A549 (cell line): ENCODE measurements at regions not wholly inside any gene's neighbourhood (a gene's known extent, or its start where the extent isn't known, plus 50 kb on each side); places are given as distances from the start of the nearest gene placed in this dataset.

Source experiments
- ATAC-seq, 2 experiments: fragments of 200-7000 bp in 1 of 2; fragments of >200 bp in 1 of 2; cut with Nextera tagmentation in 1 of 2; cut with Tn5 transposase in 1 of 2; 3 replicates each; pipeline versions ENCODE4 v1.8.0 to v1.9.1; 2018 to 2020; ENCODE audit warnings: mild to moderate bottlenecking in 1 of 2, moderate library complexity in 1 of 2
- CTCF ChIA-PET: fragments of 300-600 bp; sonication (Branson Sonifier 250); formaldehyde crosslinking; extraction: SDS; loops from one replicate; lab custom pipeline; 2021; ENCODE audit warnings: antibody characterized with exemption, inconsistent platforms; lab: Yijun Ruan, JAX
- POLR2A ChIA-PET: fragments of 350-600 bp; formaldehyde crosslinking; extraction: SDS; loops from one replicate; lab custom pipeline; 2021; ENCODE audit warnings: antibody characterized with exemption, inconsistent platforms; lab: Yijun Ruan, JAX
- DNase-seq, 2 experiments: peaks; one replicate each; pipeline versions ENCODE4 v3.0.0 to v3.0.0-alpha.2; 2011 to 2016; ENCODE audit warnings: low read depth in 1 of 2, low spot score in 1 of 2
- FAIRE-seq: peaks from 2 replicates; lab custom pipeline; 2011; peaks lifted over from hg19 to GRCh38; lab: Jason Lieb, UNC
- H3K27ac ChIP-seq, 2 experiments: fragments of >200 bp; sonication (Bioruptor Twin); formaldehyde crosslinking; 3 replicates each; pipeline ENCODE4 v1.5.1; 2016 to 2017
- H3K4me1 ChIP-seq: fragments of >200 bp; sonication (Bioruptor Twin); formaldehyde crosslinking; 3 replicates; pipeline ENCODE4 v1.6.1; 2016
- H3K4me2 ChIP-seq: fragments of >200 bp; sonication (Bioruptor Twin); formaldehyde crosslinking; 3 replicates; pipeline ENCODE4 v1.6.1; 2016
- H3K4me3 ChIP-seq: fragments of >200 bp; sonication (Bioruptor Twin); formaldehyde crosslinking; 3 replicates; pipeline ENCODE4 v1.5.1; 2016
- H3K9me3 ChIP-seq: fragments of >200 bp; sonication (Bioruptor Twin); formaldehyde crosslinking; 3 replicates; pipeline ENCODE4 v1.6.1; 2016
- CBX2 ChIP-seq: fragments of 200-600 bp; sonication (generic); IDR thresholded peaks from 2 replicates; pipeline ENCODE4 v1.6.1; 2016; ENCODE audit warnings: low read depth, mild to moderate bottlenecking, borderline replicate concordance
- CBX8 ChIP-seq: fragments of 200-600 bp; sonication (generic); IDR thresholded peaks from 2 replicates; pipeline ENCODE4 v1.6.1; 2016
- CEBPB ChIP-seq, 2 experiments: fragments of >200 bp in 1 of 2; sonication (Bioruptor Twin) in 1 of 2; formaldehyde crosslinking in 1 of 2; IDR thresholded peaks; 2 replicates each; pipeline ENCODE4 v1.6.1; 2012 to 2016
- CHD2 ChIP-seq: fragments of 150-350 bp; IDR thresholded peaks from 2 replicates; pipeline ENCODE4 v1.6.1; 2014; ENCODE audit warnings: low read length; ENCODE audit not compliant: partially characterized antibody
- CHD4 ChIP-seq: fragments of 200-600 bp; sonication (generic); IDR thresholded peaks from 2 replicates; pipeline ENCODE4 v1.6.1; 2016; ENCODE audit warnings: antibody characterized with exemption, mild to moderate bottlenecking, borderline replicate concordance
- ESRRA ChIP-seq: fragments of 150-350 bp; IDR thresholded peaks from 2 replicates; pipeline ENCODE4 v1.6.1; 2014; ENCODE audit warnings: mild to moderate bottlenecking, low read length, borderline replicate concordance
- FOSB ChIP-seq: fragments of 250-450 bp; sonication (Bioruptor Pico); IDR thresholded peaks from 2 replicates; pipeline ENCODE4 v1.5.0; 2020; ENCODE audit warnings: mild to moderate bottlenecking, moderate library complexity
- FOXS1 ChIP-seq: fragments of 250-450 bp; sonication (Bioruptor Pico); IDR thresholded peaks from 2 replicates; pipeline ENCODE4 v1.5.0; 2020; ENCODE audit warnings: mild to moderate bottlenecking, moderate library complexity
- HDAC2 ChIP-seq: fragments of 200-600 bp; sonication (generic); IDR thresholded peaks from 2 replicates; pipeline ENCODE4 v1.6.1; 2016
- HEYL ChIP-seq: fragments of 250-450 bp; sonication (Bioruptor Pico); IDR thresholded peaks from 2 replicates; pipeline ENCODE4 v1.8.0; 2021; ENCODE audit warnings: mild to moderate bottlenecking, moderate library complexity
- HOXB5 ChIP-seq: fragments of 250-450 bp; sonication (Bioruptor Pico); IDR thresholded peaks from 2 replicates; pipeline ENCODE4 v1.5.0; 2020; ENCODE audit warnings: mild to moderate bottlenecking, moderate library complexity
- JUN ChIP-seq, 2 experiments: fragments of >200 bp; sonication (Bioruptor Twin); formaldehyde crosslinking; IDR thresholded peaks; 2 replicates in 1 of 2; 3 replicates in 1 of 2; pipeline ENCODE4 v1.6.1; 2016 to 2017
- JUNB ChIP-seq: fragments of >200 bp; sonication (Bioruptor Twin); formaldehyde crosslinking; IDR thresholded peaks from 2 replicates; pipeline ENCODE4 v1.6.1; 2016
- MAZ ChIP-seq: fragments of 150-350 bp; IDR thresholded peaks from 2 replicates; pipeline ENCODE4 v1.6.1; 2014; ENCODE audit warnings: antibody characterized with exemption, low read depth, low read length, borderline replicate concordance
- MYC ChIP-seq: IDR thresholded peaks from 2 replicates; pipeline ENCODE4 v1.6.1; 2012; ENCODE audit warnings: mild to moderate bottlenecking, inconsistent platforms, low read length, improper control_type of control experiment, borderline replicate concordance
- NFE2L2 ChIP-seq: fragments of 150-350 bp; conservative IDR thresholded peaks from 2 replicates; pipeline ENCODE4 v1.6.1; 2014; ENCODE audit warnings: low read length
- NPAS2 ChIP-seq: fragments of 250-450 bp; sonication (Bioruptor Pico); IDR thresholded peaks from 2 replicates; pipeline ENCODE4 v1.8.0; 2022; ENCODE audit warnings: mild to moderate bottlenecking, moderate library complexity, borderline replicate concordance
- PHF8 ChIP-seq: fragments of 200-600 bp; sonication (generic); IDR thresholded peaks from 2 replicates; pipeline ENCODE4 v1.6.1; 2016; ENCODE audit warnings: low read depth, mild to moderate bottlenecking, antibody characterized with exemption, moderate library complexity, borderline replicate concordance
- POLR2AphosphoS2 ChIP-seq: conservative IDR thresholded peaks from 2 replicates; pipeline ENCODE4 v1.6.1; 2012; ENCODE audit warnings: low read length, improper control_type of control experiment, inconsistent platforms
- RARB ChIP-seq: fragments of 250-450 bp; sonication (Bioruptor Pico); IDR thresholded peaks from 2 replicates; pipeline ENCODE4 v1.8.0; 2021; ENCODE audit warnings: mild to moderate bottlenecking, moderate library complexity
- RCOR1 ChIP-seq: fragments of 150-350 bp; IDR thresholded peaks from 2 replicates; pipeline ENCODE4 v1.6.1; 2014; ENCODE audit warnings: antibody characterized with exemption, low read length, low read depth
- SREBF2 ChIP-seq: fragments of 450-650 bp; IDR thresholded peaks from 2 replicates; pipeline ENCODE4 v1.6.1; 2014; ENCODE audit warnings: mild to moderate bottlenecking, moderate library complexity
- ZC3H11A ChIP-seq: fragments of 450-650 bp; IDR thresholded peaks from 2 replicates; pipeline ENCODE4 v1.6.1; 2014; ENCODE audit warnings: antibody characterized with exemption, mild to moderate bottlenecking
- ZFP36 ChIP-seq: fragments of 450-650 bp; IDR thresholded peaks from 2 replicates; pipeline ENCODE4 v1.6.1; 2014; ENCODE audit warnings: borderline replicate concordance; ENCODE audit not compliant: partially characterized antibody
- ZNF302 ChIP-seq: fragments of 250-450 bp; sonication (Bioruptor Pico); IDR thresholded peaks from 2 replicates; pipeline ENCODE4 v1.9.0; 2021; ENCODE audit warnings: inconsistent platforms, mild to moderate bottlenecking, moderate library complexity
- ZSCAN20 ChIP-seq: fragments of 250-450 bp; sonication (Bioruptor Pico); IDR thresholded peaks from 2 replicates; pipeline ENCODE4 v1.8.0; 2022; ENCODE audit warnings: mild to moderate bottlenecking, moderate library complexity
- WGBS: methylation state at CpG from one replicate; pipeline ENCODE4 v1.1.6; 2017; ENCODE audit errors: missing lambda C conversion rate; 5-methylcytosine and 5-hydroxymethylcytosine counted together
- TF ChIP-seq, protein P1 (sequence below): fragments of >200 bp; sonication (Bioruptor Twin); formaldehyde crosslinking; IDR thresholded peaks from 3 replicates; pipeline ENCODE4 v1.5.1; 2016
- TF ChIP-seq, protein P2 (sequence below): fragments of 450-650 bp; IDR thresholded peaks from 2 replicates; pipeline ENCODE4 v1.6.1; 2014; ENCODE audit warnings: antibody characterized with exemption

DNA sequence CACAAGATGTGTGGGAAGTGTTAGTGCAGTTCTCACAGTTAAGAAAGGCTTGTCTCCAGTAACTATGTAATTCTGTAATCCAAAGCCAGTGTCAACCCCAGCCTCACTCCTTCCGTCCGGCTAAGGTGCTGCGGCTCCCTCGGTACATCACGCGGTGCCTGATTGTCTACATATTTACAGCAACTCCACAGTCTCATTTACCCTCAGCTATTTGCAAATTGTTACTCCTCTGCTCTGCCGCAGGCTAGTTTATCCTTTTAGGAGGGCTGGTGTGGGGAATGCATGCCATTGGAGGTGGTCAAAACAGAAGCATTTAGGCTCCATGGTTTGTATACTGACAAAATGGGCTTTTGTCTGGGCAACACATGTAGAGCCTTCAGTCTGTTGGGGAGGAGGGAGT lies 358.3 kb downstream of the METTL15 start:
- WGBS, result 98% methylated on average over 7 of the region's 7 CpGs
- H3K4me3 ChIP-seq, result no peak overlapping the region
- H3K9me3 ChIP-seq, result no peaks in the 10 kb centered on the region
- CTCF ChIA-PET, result no interaction called here
- no peak for ATAC-seq
- no peak overlapping the region for H3K27ac ChIP-seq
- no peak overlapping the region for H3K4me2 ChIP-seq
- no peak for FAIRE-seq
- H3K4me1 ChIP-seq, result peaks cover 6% of the 10 kb centered on the region
- POLR2A ChIA-PET, result no interaction called here
- TF ChIP-seq ZC3H11A, result no peak
- TF ChIP-seq CHD2, result no peak
- TF ChIP-seq RCOR1, result no peak
- TF ChIP-seq ZSCAN20 (CRISPR knock-in tag), result no peak
- TF ChIP-seq, protein P1, sequence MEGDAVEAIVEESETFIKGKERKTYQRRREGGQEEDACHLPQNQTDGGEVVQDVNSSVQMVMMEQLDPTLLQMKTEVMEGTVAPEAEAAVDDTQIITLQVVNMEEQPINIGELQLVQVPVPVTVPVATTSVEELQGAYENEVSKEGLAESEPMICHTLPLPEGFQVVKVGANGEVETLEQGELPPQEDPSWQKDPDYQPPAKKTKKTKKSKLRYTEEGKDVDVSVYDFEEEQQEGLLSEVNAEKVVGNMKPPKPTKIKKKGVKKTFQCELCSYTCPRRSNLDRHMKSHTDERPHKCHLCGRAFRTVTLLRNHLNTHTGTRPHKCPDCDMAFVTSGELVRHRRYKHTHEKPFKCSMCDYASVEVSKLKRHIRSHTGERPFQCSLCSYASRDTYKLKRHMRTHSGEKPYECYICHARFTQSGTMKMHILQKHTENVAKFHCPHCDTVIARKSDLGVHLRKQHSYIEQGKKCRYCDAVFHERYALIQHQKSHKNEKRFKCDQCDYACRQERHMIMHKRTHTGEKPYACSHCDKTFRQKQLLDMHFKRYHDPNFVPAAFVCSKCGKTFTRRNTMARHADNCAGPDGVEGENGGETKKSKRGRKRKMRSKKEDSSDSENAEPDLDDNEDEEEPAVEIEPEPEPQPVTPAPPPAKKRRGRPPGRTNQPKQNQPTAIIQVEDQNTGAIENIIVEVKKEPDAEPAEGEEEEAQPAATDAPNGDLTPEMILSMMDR, result no peak
- TF ChIP-seq, protein P2, sequence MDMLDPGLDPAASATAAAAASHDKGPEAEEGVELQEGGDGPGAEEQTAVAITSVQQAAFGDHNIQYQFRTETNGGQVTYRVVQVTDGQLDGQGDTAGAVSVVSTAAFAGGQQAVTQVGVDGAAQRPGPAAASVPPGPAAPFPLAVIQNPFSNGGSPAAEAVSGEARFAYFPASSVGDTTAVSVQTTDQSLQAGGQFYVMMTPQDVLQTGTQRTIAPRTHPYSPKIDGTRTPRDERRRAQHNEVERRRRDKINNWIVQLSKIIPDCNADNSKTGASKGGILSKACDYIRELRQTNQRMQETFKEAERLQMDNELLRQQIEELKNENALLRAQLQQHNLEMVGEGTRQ, result no peak
- no peak for TF ChIP-seq JUNB
- no peak for TF ChIP-seq CEBPB (IDR thresholded peaks at IDR 0.05)
- no peak for TF ChIP-seq SREBF2
- TF ChIP-seq CBX8, result no peak
- TF ChIP-seq JUN (IDR thresholded peaks at IDR 0.05), result no peak
- no peak for TF ChIP-seq CBX2
- no peak for TF ChIP-seq HOXB5 (CRISPR knock-in tag)
- TF ChIP-seq FOSB, result no peak
- TF ChIP-seq, all 56 proteins: peak for 0
- DNase-seq, result no peak

DNA sequence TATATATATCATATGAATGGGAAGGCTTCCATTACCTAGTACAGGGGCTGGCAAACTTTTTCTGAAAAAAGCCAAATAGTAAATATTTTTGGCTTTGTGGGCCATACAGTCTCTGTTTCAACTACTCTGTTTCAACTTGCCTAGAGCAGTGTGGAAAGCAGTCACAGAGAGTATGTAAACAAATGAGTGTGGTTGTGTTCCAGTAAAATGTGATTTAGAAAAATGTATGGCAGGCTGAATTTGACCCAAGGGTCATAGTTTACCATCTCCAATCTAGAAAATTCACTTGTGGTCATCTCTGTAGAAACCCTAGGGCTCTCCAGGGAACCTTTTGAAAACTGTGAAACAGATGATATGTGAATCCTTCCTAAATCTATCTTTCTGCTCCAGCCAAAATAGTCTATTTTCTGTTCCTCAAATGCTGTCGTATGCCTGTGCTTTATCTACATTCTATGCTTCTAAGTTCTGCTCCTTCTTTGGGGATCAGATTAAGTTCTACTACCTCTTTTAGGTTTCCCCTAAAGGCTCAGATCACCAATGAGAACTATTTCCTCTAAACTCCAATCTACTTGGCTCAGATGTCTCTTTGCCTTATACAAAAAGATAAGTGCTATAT lies 356.2 kb downstream of the METTL15 start:
- TF ChIP-seq POLR2AphosphoS2, result no peak
- no peak for TF ChIP-seq JUNB
- no peak for TF ChIP-seq RARB (CRISPR knock-in tag)
- no peak for TF ChIP-seq PHF8
- TF ChIP-seq ZC3H11A, result no peak
- no peak for TF ChIP-seq HDAC2
- no peak for TF ChIP-seq ZNF302
- TF ChIP-seq ESRRA, result no peak
- Histone ChIP-seq H3K4me3 (no peak overlapping the region), H3K4me2 (no peak overlapping the region), H3K4me1 (peaks cover 15% of the 10 kb centered on the region), H3K9me3 (no peaks in the 10 kb centered on the region), H3K27ac (no peak overlapping the region)
- DNase-seq, result no peak
- no peak for ATAC-seq
- ChIA-PET POLR2A (no interaction called here), CTCF (no interaction called here)
- no peak for FAIRE-seq
- 2% methylated on average over 1 of the region's 1 CpG for WGBS

DNA sequence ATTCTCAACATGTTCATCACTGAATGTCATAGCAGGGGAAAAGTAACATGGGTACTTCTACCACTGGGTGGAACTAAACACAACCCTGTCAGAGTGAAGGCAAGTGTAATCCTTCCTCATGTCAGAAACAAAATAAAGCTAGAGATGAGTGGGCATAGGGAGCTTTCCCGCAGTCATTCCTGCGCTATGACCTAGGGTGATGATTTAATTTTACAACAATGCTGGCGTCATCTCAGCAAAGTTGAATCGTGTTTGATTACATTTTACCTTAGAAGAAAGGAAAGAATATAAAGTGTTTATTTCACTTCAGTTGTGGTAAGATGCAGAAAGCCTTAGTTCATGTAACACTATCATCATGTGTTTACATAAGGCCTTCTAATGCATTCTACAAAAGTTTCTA lies 355.6 kb downstream of the METTL15 start:
- no peak overlapping the region for H3K4me2 ChIP-seq
- ATAC-seq, result no peak
- no peak for TF ChIP-seq MYC
- no peak for TF ChIP-seq HDAC2
- TF ChIP-seq HEYL, result no peak
- TF ChIP-seq RCOR1, result no peak
- no peak for TF ChIP-seq FOXS1 (CRISPR knock-in tag)
- TF ChIP-seq ZFP36, result no peak
- no peak for TF ChIP-seq NPAS2 (CRISPR knock-in tag)
- no peak for TF ChIP-seq ZSCAN20 (CRISPR knock-in tag)
- no peak for TF ChIP-seq NFE2L2
- no peak for TF ChIP-seq MAZ
- no peak for TF ChIP-seq CHD4
- TF ChIP-seq, all 56 proteins: peak for 0
- H3K4me1 ChIP-seq, result peaks cover 15% of the 10 kb centered on the region
- FAIRE-seq, result no peak
- H3K27ac ChIP-seq, result no peak overlapping the region
- ChIA-PET POLR2A (no interaction called here), CTCF (no interaction called here)
- WGBS, result 90% methylated on average over 4 of the region's 4 CpGs
- no peaks in the 10 kb centered on the region for H3K9me3 ChIP-seq
- H3K4me3 ChIP-seq, result no peak overlapping the region
- no peak for DNase-seq
